Activated naive CD4-positive, alpha-beta T cell treated with anti-CD3 and anti-CD28 coated beads for 36 hours (primary cell): ENCODE measurements at regions not wholly inside any gene's neighbourhood (a gene's known extent, or its start where the extent isn't known, plus 50 kb on each side); places are given as distances from the start of the nearest gene placed in this dataset.

Experiments used
- CTCF ChIA-PET: fragments of 350-600 bp; sonication (Branson Sonifier 250); formaldehyde crosslinking; loops from one replicate; lab custom pipeline; 2021; ENCODE audit warnings: antibody characterized with exemption; lab: Charles Lee
- DNase-seq: peaks from one replicate; pipeline ENCODE4 v3.0.0-alpha.2; 2020
- H3K27ac Mint-ChIP-seq: one replicate; pipeline ENCODE4 v1.8.0; 2021; ENCODE audit warnings: mild to moderate bottlenecking, mixed read lengths
- H3K27me3 Mint-ChIP-seq: one replicate; pipeline ENCODE4 v1.8.0; 2021; ENCODE audit warnings: low read depth, mixed read lengths
- H3K36me3 Mint-ChIP-seq: one replicate; pipeline ENCODE4 v1.8.0; 2021; ENCODE audit warnings: low read depth, mixed read lengths
- H3K4me1 Mint-ChIP-seq: one replicate; pipeline ENCODE4 v1.8.0; 2021; ENCODE audit warnings: low read depth, mixed read lengths
- H3K4me3 Mint-ChIP-seq: one replicate; pipeline ENCODE4 v1.8.0; 2021; ENCODE audit warnings: mild to moderate bottlenecking, moderate library complexity, mixed read lengths
- H3K9me3 Mint-ChIP-seq: one replicate; pipeline ENCODE4 v1.8.0; 2021; ENCODE audit warnings: mixed read lengths
- intact Hi-C: fragments of 100-400 bp; cut with micrococcal nuclease; formaldehyde crosslinking; loops from one replicate; pipeline ENCODE4 v1.15.1; 2023

DNA sequence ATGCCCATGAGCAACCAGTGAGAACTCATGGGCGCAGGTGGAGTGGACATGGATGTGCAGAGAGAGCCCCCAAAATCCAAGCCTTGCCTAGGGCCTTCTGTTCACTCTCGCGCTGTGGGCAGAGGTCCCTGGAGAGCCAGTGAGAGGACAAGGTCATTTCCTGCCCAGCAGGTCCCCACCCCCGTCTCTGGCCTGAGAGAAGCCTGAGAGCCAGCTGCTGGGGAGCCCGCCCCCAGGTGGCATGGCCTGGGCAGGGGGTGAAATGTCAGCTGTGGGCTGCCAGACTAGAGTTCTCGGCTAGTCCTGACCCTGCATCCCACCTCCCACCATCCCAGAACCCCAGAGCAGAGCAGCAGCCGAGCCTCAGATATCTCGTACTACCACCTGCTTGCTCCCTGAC is 85.3 kb downstream of the BARX1 start:
- DNase-seq: no peak
- Mint-ChIP-seq H3K27me3 (peaks cover 10% of the 10 kb centered on the region), H3K9me3 (peaks cover 13% of the 10 kb centered on the region), H3K36me3 (peaks cover under 1% of the 10 kb centered on the region), H3K27ac (no peak overlapping the region), H3K4me1 (no peaks in the 10 kb centered on the region), H3K4me3 (no peak overlapping the region)
- intact Hi-C loops: no loop called here
- CTCF ChIA-PET: interaction anchor here (0.6 kb wide), 1 partner anchor 43 kb away, joined by 3 read pairs; no protein-coding TSS in a partner anchor

DNA sequence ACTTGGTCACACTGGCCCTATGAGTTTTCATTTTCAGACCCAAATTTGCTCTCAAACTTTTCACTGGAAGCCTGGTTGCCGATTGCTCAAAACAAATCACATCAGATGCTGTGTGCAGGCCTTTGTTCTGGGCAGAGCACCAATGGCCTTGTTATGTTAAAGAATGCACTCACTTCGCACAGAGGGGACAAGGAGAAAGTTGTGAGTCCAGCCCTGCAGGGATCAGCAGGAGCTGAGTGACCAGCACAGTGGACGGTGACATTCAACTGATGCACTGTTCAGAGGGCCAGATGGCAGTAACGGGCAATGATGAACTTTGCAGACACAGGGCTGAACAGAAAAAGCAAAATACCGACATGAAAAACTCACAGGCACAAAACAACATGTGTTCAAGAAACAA is 86.1 kb downstream of the BARX1 start:
- Mint-ChIP-seq H3K36me3 (no peaks in the 10 kb centered on the region), H3K4me1 (no peaks in the 10 kb centered on the region), H3K4me3 (no peak overlapping the region), H3K27me3 (peaks cover 10% of the 10 kb centered on the region), H3K27ac (no peak overlapping the region), H3K9me3 (peaks cover 10% of the 10 kb centered on the region)
- intact Hi-C loops: no loop called here
- CTCF ChIA-PET: no interaction called here
- DNase-seq: no peak

- Mint-ChIP-seq H3K9me3 (no peaks in the 10 kb centered on the region), H3K4me3 (no peak overlapping the region), H3K4me1 (no peaks in the 10 kb centered on the region), H3K27ac (no peak overlapping the region), H3K27me3 (peaks cover 16% of the 10 kb centered on the region), H3K36me3 (no peaks in the 10 kb centered on the region)
- CTCF ChIA-PET: no interaction called here
- intact Hi-C loops: no loop called here
- DNase-seq: no peak
Measured at GRCh38 chr9:93865716-93866115, 89.4 kb downstream of the BARX1 start.

DNA sequence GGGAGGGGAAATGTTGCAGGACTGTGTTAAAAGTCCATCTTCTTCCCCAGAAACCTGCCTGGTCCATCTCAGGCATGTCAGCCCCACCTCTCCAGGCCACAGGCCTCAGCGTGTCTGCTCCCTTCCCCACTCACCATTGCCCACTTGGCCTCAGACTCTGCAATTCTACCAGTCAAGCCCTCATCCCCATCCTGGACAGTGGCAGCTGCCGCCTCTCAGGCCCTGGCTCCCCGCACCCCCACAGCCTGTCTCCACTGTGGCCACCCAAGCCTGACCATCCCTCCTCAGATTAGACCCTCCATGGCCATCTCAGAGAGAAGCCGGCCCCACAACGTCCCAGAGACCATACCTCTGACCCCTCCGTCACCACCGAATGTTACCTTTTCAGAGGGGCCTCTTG is 89.9 kb downstream of the BARX1 start:
- intact Hi-C loops: no loop called here
- Mint-ChIP-seq H3K27ac (no peak overlapping the region), H3K36me3 (no peaks in the 10 kb centered on the region), H3K4me3 (no peak overlapping the region), H3K4me1 (peaks cover 4% of the 10 kb centered on the region), H3K27me3 (peaks cover 21% of the 10 kb centered on the region), H3K9me3 (no peaks in the 10 kb centered on the region)
- CTCF ChIA-PET: no interaction called here
- no peak for DNase-seq

DNA sequence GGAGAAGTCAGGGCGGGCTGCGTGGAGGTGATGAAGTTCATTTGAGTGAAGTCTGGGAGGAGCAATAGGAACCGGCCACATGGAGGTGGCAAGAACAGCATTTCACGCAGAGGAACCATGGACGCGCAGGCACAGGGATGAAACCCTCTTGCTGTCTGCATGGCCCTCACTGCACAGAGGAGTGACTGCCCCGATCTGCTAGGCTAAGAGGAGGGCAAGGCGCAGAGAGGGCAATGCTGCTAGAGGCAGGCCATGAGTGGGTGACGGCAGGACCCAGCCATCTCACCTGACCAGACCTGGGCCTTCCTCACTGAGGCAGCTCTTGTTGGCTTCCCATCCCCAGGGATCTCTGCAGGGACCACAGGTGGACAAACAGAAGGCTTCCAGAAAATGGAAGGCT is 90.3 kb downstream of the BARX1 start:
- no peak for DNase-seq
- CTCF ChIA-PET: no interaction called here
- Mint-ChIP-seq H3K4me3 (no peak overlapping the region), H3K36me3 (no peaks in the 10 kb centered on the region), H3K27ac (no peak overlapping the region), H3K27me3 (peaks cover 25% of the 10 kb centered on the region), H3K4me1 (peaks cover 4% of the 10 kb centered on the region), H3K9me3 (no peaks in the 10 kb centered on the region)
- intact Hi-C loops: no loop called here

GRCh38 chr9:93864032-93864431 is 91.1 kb downstream of the BARX1 start:
- H3K27me3 Mint-ChIP-seq: peaks cover 28% of the 10 kb centered on the region
- H3K4me3 Mint-ChIP-seq: no peak overlapping the region
- H3K4me1 Mint-ChIP-seq: peaks cover 4% of the 10 kb centered on the region
- H3K27ac Mint-ChIP-seq: no peak overlapping the region
- CTCF ChIA-PET: interaction anchor here (1.3 kb wide), 1 partner anchor 48 kb away, joined by 3 read pairs; no protein-coding TSS in a partner anchor
- H3K36me3 Mint-ChIP-seq: no peaks in the 10 kb centered on the region
- no peak for DNase-seq
- intact Hi-C loops: no loop called here
- H3K9me3 Mint-ChIP-seq: no peaks in the 10 kb centered on the region

DNA sequence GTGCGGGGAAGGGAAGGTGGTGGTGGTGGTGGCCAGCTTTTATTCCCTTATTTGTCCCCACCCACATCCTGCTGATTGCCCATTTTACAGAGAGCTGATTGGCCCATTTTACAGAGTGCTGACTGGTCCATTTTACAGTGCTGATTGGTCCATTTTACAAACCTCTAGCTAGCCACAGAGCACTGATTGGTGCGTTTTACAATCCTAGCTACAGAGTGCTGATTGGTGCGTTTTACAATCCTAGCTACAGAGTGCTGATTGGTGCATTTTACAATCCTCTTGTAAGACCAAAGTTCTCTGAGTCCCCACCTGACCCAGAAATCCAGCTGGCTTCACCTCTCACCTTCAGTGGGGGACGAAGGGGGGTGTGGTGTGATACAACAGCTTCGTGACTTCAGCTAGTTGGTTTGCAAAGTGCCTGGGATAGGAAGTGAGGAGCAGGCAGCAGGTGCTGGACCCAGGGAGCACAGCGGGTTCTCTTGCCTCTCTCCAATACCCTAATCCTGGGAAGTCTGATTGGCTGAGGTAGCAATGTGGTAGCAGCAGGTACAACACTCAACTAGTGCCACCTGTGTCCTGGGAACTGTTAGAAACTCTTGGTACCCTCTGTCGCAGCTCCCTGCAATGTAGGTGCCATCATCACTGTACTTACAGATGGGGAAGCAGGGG is 92.1 kb downstream of the BARX1 start:
- intact Hi-C loops: no loop called here
- Mint-ChIP-seq H3K27me3 (peaks cover 37% of the 10 kb centered on the region), H3K4me1 (peaks cover 4% of the 10 kb centered on the region), H3K36me3 (no peaks in the 10 kb centered on the region), H3K4me3 (no peak overlapping the region), H3K27ac (no peak overlapping the region), H3K9me3 (no peaks in the 10 kb centered on the region)
- CTCF ChIA-PET: interaction anchor here (1.3 kb wide), 1 partner anchor 49 kb away, joined by 3 read pairs; no protein-coding TSS in a partner anchor
- no peak for DNase-seq

DNA sequence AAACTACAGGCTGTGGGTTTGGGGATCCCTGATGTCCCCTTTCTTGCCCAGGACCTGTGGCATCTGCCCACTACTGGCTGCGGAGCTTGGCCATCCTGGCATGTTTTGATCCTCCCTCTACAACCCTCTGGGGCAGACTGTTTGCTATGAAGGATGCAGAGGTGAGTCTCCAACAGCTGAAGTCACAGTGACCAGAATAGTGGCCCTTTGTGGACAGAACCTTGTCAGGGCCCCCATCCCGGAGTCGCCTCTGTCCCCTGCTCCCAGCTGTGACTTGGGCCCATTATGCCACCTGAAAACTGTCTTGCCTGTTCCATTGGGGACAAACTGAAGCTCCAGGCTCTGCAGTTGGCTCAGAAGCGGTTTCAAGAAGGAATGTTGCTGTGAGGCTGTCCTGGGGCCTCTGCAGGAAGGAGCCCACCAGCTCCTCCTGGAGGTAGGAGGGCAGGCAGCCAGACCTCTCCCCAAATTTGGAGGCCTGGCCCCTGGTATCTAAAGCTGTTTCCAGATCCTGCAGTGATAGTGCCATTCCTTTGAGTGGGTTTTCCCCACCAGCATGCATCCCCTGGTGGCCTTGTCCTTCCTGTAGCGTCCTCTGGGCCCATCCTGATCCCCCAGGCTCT is 93.3 kb downstream of the BARX1 start:
- Mint-ChIP-seq H3K27me3 (peaks cover 46% of the 10 kb centered on the region), H3K27ac (no peak overlapping the region), H3K9me3 (no peaks in the 10 kb centered on the region), H3K4me3 (no peak overlapping the region), H3K36me3 (no peaks in the 10 kb centered on the region), H3K4me1 (peaks cover 4% of the 10 kb centered on the region)
- intact Hi-C loops: no loop called here
- CTCF ChIA-PET: interaction anchor here (0.6 kb wide), 1 partner anchor 19 kb away, joined by 3 read pairs; no protein-coding TSS in a partner anchor
- no peak for DNase-seq

GRCh38 chr9:93860694-93861658 is 94.2 kb downstream of the BARX1 start:
- Mint-ChIP-seq H3K4me1 (peaks cover 4% of the 10 kb centered on the region), H3K36me3 (no peaks in the 10 kb centered on the region), H3K27me3 (peaks cover 46% of the 10 kb centered on the region), H3K4me3 (no peak overlapping the region), H3K27ac (no peak overlapping the region), H3K9me3 (no peaks in the 10 kb centered on the region)
- CTCF ChIA-PET: no interaction called here
- intact Hi-C loops: no loop called here
- DNase-seq: no peak

DNA sequence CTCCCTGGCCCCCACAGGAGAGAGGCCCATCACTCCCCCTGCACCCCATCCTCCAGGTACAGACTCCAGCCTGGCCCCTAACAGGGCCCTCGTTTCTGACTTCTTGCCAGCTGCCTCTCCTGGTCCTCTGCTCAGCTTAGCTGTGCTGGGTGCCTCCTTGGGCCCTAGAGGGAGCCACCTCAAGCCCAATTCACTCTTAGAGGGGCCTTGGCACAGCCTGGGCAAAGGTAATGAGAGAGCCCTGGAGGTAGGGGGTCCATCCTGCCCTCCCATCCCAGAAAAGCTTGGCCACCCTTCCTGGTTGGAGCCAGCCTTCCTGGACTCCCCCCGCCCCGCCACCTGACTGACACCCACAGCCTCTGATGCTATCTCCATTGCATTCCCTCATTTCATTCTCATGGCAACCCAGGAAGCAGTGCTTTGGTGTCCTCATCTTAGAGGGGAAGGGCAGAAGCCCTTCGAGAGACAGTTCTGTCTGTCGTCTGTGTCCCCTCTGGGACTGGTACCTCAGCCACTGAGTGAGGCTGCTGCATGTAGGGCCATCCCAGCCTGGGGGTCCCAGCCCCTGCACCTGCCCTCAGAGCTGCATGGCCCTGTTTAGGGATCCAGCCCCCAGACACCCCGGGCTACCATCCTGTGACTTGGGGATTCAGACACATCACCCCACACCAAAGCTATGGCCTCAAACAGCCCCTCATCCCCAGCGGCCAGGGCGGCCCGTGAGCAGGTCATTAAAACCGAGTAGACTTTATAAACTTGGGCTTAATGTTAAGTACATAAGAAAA is 95.5 kb downstream of the BARX1 start:
- Mint-ChIP-seq H3K27ac (no peak overlapping the region), H3K9me3 (no peaks in the 10 kb centered on the region), H3K4me3 (no peak overlapping the region), H3K4me1 (peaks cover 4% of the 10 kb centered on the region), H3K27me3 (peaks cover 48% of the 10 kb centered on the region), H3K36me3 (no peaks in the 10 kb centered on the region)
- intact Hi-C loops: no loop called here
- no peak for DNase-seq
- CTCF ChIA-PET: interaction anchor here (0.6 to 1.4 kb wide), 2 partner anchors 32 to 73 kb away, joined by 3 to 6 read pairs; no protein-coding TSS in a partner anchor

DNA sequence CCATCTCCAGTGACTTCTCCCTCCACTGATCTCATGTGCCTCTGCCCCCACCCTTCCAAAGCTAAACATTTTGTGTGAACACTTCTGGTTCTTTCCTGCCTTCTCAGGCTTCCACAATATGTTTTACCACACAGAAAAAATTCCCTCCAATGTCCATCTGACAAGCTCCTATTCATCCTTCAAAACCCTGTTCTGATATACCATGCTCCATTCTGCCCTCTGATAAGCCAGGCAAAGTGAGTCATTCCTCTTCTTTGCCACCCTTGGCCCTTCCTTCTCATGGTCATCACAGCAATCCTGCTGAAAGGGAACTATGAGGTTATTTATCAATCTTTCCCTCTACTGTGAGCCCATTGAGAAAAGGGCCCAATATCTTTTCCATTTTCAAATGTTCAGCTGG is 97.6 kb downstream of the BARX1 start:
- no peaks in the 10 kb centered on the region for H3K36me3 Mint-ChIP-seq
- H3K27me3 Mint-ChIP-seq: peaks cover 50% of the 10 kb centered on the region
- intact Hi-C loops: no loop called here
- no peaks in the 10 kb centered on the region for H3K9me3 Mint-ChIP-seq
- peaks cover 4% of the 10 kb centered on the region for H3K4me1 Mint-ChIP-seq
- no peak overlapping the region for H3K27ac Mint-ChIP-seq
- DNase-seq: no peak
- H3K4me3 Mint-ChIP-seq: no peak overlapping the region
- CTCF ChIA-PET: interaction anchor here (0.7 to 1.3 kb wide), 2 partner anchors 30 to 55 kb away, joined by 3 to 4 read pairs; no protein-coding TSS in a partner anchor
